ENCODE measurements at regions not wholly inside any gene's neighbourhood (a gene's known extent, or its start where the extent isn't known, plus 50 kb on each side); places are given as distances from the start of the nearest gene placed in this dataset.

DNA sequence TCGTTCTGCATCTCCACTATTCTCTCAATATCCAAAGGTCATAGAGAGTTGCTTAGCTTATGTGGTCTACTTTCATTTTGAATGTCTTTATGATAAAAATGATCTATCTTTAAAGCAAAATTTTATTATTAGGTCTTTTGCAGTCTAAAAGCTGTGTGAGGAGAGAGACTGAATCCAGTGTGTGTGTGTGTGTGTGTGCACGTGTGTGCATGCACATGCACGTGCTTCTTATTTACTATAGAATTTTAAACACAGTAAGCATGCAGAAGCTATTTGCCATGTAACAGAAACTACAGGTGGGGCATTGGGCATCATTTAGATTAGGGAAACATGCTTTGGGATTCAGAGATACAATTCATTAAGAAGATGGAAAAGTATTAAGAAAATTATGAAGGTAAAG, 136.0 kb upstream of the SPRY2 start:
- TF ChIP-seq POLR2AphosphoS5 (IDR thresholded peaks at IDR 0.05), result no peak
- TF ChIP-seq, protein P1, sequence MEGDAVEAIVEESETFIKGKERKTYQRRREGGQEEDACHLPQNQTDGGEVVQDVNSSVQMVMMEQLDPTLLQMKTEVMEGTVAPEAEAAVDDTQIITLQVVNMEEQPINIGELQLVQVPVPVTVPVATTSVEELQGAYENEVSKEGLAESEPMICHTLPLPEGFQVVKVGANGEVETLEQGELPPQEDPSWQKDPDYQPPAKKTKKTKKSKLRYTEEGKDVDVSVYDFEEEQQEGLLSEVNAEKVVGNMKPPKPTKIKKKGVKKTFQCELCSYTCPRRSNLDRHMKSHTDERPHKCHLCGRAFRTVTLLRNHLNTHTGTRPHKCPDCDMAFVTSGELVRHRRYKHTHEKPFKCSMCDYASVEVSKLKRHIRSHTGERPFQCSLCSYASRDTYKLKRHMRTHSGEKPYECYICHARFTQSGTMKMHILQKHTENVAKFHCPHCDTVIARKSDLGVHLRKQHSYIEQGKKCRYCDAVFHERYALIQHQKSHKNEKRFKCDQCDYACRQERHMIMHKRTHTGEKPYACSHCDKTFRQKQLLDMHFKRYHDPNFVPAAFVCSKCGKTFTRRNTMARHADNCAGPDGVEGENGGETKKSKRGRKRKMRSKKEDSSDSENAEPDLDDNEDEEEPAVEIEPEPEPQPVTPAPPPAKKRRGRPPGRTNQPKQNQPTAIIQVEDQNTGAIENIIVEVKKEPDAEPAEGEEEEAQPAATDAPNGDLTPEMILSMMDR (IDR thresholded peaks at IDR 0.05), result no peak

Data from upper lobe of left lung (tissue), 4 donors.